HG03457 (cell line): ENCODE measurements at regions not wholly inside any gene's neighbourhood (a gene's known extent, or its start where the extent isn't known, plus 50 kb on each side); places are given as distances from the start of the nearest gene placed in this dataset.

Experiments used
- ATAC-seq: cut with Tn5 transposase; IDR thresholded peaks from one replicate; pipeline ENCODE4 v1.9.1; 2021; ENCODE audit warnings: moderate number of reproducible peaks; ENCODE audit not compliant: unreplicated experiment

DNA sequence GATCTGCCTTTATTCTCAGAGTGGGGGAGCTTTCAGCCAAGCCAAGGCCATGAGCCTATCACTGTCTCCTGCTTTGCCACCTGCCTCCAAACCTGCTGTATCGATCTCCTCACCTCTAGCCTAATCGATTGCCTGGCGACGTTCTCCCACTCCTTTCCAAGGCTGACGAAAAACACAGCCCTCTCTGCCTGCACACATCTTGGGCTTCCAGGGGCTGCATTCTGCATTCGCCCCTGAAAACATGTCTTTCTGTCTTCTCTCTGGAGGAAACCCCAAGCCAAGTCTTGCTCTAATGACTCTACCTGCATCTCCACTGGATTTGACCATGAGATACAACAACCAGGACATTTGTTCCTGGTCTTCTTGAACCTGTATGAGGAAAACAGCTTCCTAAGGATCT lies 540.7 kb downstream of the BCL11B start:
- ATAC-seq, result no peak

- ATAC-seq, result no peak
Measured at GRCh38 chr14:98731701-98732100, 540.3 kb downstream of the BCL11B start.

GRCh38 chr14:98733536-98733935 lies 538.5 kb downstream of the BCL11B start:
- ATAC-seq, result no peak

DNA sequence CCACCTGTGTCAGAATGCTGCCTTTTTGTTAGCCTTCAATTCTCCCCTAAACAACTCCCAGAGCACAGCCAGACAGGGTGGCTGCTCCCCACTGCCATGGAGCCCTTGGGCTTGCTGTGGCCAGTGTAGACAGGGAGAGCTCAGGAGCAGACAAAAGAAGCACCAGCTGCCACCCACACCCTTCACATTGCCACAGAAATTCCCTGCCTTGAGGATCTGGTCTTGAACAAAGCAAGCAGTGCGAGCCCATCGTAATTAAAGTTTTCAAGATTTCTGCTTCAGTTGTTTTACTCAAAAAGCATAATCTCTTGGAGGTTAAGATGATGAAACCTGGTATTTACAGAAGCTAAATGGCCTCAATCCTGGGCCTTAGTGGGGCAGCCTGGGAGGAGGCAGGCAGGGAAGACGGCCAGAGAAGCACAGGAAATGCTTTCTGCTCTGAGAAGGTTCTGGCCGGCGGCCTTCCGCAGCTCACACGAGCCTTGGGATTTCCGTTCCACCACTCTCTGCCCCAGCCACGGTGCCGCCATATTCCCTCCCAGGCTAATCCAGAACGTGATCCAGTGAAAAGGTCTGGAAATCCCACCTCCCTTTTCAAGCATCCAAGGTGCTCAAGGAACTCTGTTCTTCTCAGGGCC lies 535.2 kb downstream of the BCL11B start:
- no peak for ATAC-seq

- no peak for ATAC-seq
Measured at GRCh38 chr14:98741523-98741922, 530.5 kb downstream of the BCL11B start.

- no peak for ATAC-seq
Measured at GRCh38 chr14:98742001-98742400, 530.0 kb downstream of the BCL11B start.

DNA sequence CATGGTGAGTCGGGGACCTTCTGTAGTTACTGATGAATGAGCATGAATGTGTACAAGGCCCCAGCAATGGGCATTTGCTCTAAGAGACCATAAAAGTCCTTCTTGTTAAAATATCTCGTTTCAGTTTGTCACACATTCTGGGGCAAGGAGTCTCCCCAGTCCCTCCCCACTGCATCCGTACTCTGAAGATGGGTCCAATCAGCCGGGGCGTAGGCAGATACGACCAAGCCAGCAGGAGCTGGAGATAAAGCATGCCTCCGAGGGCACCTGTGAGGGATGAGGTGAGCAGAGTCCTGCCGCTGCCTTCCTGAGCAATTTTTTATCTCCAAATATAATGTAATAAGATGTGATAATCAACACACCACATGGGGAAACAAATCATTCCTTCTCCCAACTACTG lies 528.5 kb downstream of the BCL11B start:
- no peak for ATAC-seq

DNA sequence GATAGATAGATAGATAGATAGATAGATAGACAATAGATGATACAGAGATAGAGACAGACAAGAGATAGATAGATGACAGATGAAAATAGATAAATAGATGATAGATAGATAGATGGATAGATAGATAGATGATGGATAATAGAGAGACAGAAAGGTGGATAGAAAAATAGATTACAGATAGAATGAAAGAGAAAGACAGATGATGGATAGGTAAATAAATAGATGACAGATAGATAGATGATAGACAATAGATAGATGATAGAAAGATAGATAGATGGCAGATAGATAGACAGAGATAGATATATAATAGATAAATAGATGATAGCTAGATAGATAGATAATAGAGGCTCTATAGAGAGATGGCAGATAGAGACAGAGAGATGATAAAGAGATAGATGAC lies 523.0 kb downstream of the BCL11B start:
- ATAC-seq, result no peak

DNA sequence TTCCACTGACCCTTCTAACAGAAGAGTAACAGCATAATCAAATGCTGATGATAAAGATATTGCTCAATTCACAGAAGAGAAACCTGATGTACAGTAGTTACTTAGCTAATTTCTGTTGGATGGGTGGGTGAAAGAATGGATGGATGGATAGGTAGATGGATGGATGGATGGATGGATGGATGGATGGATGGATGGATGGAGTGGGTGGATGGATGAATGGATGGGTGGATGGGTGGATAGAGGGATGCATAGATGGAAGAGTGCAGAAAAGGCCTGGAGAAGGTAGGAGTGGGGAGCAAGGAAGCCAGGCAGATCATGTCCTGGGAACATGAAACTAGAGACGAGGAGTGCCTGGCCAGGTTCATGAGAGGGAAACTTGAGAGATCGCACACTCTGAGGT lies 520.9 kb downstream of the BCL11B start:
- no peak for ATAC-seq

GRCh38 chr14:98752660-98753059 lies 519.3 kb downstream of the BCL11B start:
- no peak for ATAC-seq

GRCh38 chr14:98754343-98755020 lies 517.5 kb downstream of the BCL11B start:
- no peak for ATAC-seq

- no peak for ATAC-seq
Measured at GRCh38 chr14:98756749-98757148, 515.2 kb downstream of the BCL11B start.

GRCh38 chr14:98758440-98758839 lies 513.6 kb downstream of the BCL11B start:
- ATAC-seq, result no peak

GRCh38 chr14:98761993-98762392 lies 510.0 kb downstream of the BCL11B start:
- ATAC-seq, result no peak

GRCh38 chr14:98766818-98767217 lies 505.2 kb downstream of the BCL11B start:
- no peak for ATAC-seq

- ATAC-seq, result no peak
Measured at GRCh38 chr14:98769326-98769725, 502.7 kb downstream of the BCL11B start.

GRCh38 chr14:98770151-98770550 lies 501.8 kb downstream of the BCL11B start:
- no peak for ATAC-seq

GRCh38 chr14:98773814-98774213 lies 498.2 kb downstream of the BCL11B start:
- no peak for ATAC-seq

DNA sequence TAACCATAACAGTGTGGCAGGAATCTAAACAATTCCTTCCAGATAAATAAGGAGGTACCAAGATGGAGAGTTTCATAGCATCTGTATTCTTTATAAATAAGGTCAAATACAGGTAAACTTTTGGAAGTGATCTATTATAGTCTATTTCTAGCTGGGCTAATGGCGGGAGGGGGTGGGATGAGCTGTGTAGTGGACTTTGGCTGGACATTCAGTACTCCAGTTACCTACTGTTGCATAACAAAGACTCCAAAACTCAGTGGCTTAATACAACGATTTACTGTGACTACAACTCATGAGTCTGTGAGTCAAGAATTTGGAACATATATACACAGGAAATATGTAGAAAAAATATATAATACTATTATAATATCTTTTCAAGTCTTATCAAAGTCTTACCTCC lies 496.1 kb downstream of the BCL11B start:
- no peak for ATAC-seq

DNA sequence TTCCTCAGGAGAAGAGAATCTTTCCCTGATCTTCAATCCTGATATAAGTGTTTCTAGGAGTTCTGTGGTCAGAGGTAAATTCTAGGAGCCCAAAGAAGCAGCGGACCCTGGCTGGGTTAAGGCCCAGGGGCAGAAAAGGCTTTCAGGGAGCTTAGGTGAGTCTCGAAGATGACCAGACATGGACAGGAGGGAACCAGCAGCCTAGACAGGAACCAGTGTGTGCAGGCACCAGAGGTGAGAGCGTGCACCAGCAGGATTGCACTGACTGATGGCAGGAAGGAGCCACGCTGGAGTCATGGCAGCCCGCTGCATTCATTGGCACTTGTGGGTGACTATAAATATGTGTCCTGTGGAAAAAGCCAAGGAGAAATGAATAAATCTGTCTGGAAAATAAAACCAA lies 489.9 kb downstream of the BCL11B start:
- ATAC-seq, result no peak

- no peak for ATAC-seq
Measured at GRCh38 chr14:98785578-98785977, 486.4 kb downstream of the BCL11B start.

- ATAC-seq, result no peak
Measured at GRCh38 chr14:98786456-98786855, 485.5 kb downstream of the BCL11B start.

DNA sequence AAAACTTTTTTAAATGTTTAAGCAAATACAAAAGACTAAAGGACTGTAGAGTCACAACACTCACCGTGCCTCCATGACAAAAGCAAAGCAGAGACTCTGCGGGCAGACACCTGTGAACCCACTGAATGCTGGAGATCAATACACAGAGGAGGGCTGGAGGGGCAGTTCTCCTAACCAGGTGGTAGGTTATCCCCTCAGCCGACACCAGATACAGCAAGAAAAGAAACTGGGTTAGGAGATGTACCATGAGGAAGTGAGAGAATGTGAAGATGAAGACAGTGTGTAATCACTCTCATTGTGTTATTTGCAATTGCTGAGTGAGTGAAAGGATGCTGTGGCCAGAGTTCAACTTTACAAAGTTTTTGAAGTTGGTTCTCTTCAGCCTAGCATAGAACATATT lies 480.3 kb downstream of the BCL11B start:
- ATAC-seq, result no peak
